K562 (cell line): ENCODE measurements at regions not wholly inside any gene's neighbourhood (a gene's known extent, or its start where the extent isn't known, plus 50 kb on each side); places are given as distances from the start of the nearest gene placed in this dataset.
A peak's percentile ranks its signal among the peaks of the same experiment; 100 is the strongest.

ENCODE experiments used
- ATAC-seq: fragments of 200-7000 bp; cut with Tn5 transposase; 3 replicates; pipeline ENCODE4 v1.9.1; 2020; ENCODE audit warnings: moderate library complexity
- BruUV-seq: library from RNA; stranded (reverse); fragments of 400-500 nt; replicated peaks from 2 replicates; lab custom pipeline; 2021; lab: Mats Ljungman, UMichigan
- CTCF ChIA-PET: fragments of 300-600 bp; formaldehyde crosslinking; extraction: SDS; loops from one replicate; lab custom pipeline; 2021; ENCODE audit warnings: low intra/inter-chr PET ratio; lab: Yijun Ruan, JAX
- POLR2A ChIA-PET: fragments of 300-600, 350-650 bp; sonication (Branson Sonifier 250); formaldehyde crosslinking; extraction: SDS; loops from one replicate; lab custom pipeline; 2021; ENCODE audit warnings: antibody characterized with exemption, inconsistent platforms; lab: Yijun Ruan, JAX
- DNase-seq, 4 experiments: peaks; one replicate each; pipeline versions ENCODE4 v3.0.0 to v3.0.0-alpha.2; 2011 to 2018; ENCODE audit warnings: low spot score in 3 of 4, mixed read lengths in 3 of 4; ENCODE audit errors: extremely low read depth in 1 of 4
- FAIRE-seq: peaks from 2 replicates; lab custom pipeline; 2011; peaks lifted over from hg19 to GRCh38; lab: Jason Lieb, UNC
- H2AFZ ChIP-seq: 2 replicates; pipeline ENCODE4 v1.6.0; 2011; ENCODE audit warnings: low read depth, low read length, control low read depth, inconsistent platforms
- H3K27ac ChIP-seq: fragments of 200-600 bp; 3 replicates; pipeline ENCODE4 v1.8.0; 2011; ENCODE audit warnings: low read depth, mild to moderate bottlenecking, control low read depth, inconsistent platforms, low read length, moderate library complexity, mixed read lengths; ENCODE audit errors: extremely low read depth
- H3K27me3 ChIP-seq, 2 experiments: fragments of 300-600 bp in 1 of 2; 2 replicates in 1 of 2; 3 replicates in 1 of 2; pipeline versions ENCODE4 v1.6.0 to v1.8.0; 2011; ENCODE audit warnings: inconsistent platforms in 2 of 2, low read length in 2 of 2, mild to moderate bottlenecking in 1 of 2, mixed read lengths in 1 of 2, moderate library complexity in 1 of 2; ENCODE audit not compliant: control insufficient read depth in 2 of 2, insufficient read depth in 2 of 2
- H3K36me3 ChIP-seq: fragments of 300-600 bp; 3 replicates; pipeline ENCODE4 v1.8.0; 2011; ENCODE audit warnings: mild to moderate bottlenecking, low read length, inconsistent platforms; ENCODE audit not compliant: control insufficient read depth, insufficient read depth
- H3K4me1 ChIP-seq, 2 experiments: fragments of 200-600 bp in 1 of 2; replicated peaks in 1 of 2; 2 replicates in 1 of 2; 3 replicates in 1 of 2; pipeline versions ENCODE4 v1.5.1 to v1.8.0; 2011; ENCODE audit warnings: inconsistent platforms in 2 of 2, low read length in 2 of 2, mild to moderate bottlenecking in 1 of 2, mixed read lengths in 1 of 2, moderate library complexity in 1 of 2; ENCODE audit not compliant: control insufficient read depth in 2 of 2, insufficient read depth in 2 of 2
- H3K4me2 ChIP-seq: 2 replicates; pipeline ENCODE4 v1.6.1; 2011; ENCODE audit warnings: low read length, control low read depth, inconsistent platforms, mixed read lengths; ENCODE audit not compliant: insufficient read depth
- H3K4me3 ChIP-seq: fragments of 200-600 bp; sonication (generic), shearing (Covaris generic); 2 replicates; pipeline ENCODE4 v1.5.1; 2016; ENCODE audit warnings: control low read depth, inconsistent platforms
- H3K79me2 ChIP-seq: fragments of 200-600 bp; 3 replicates; pipeline ENCODE4 v1.8.0; 2011; ENCODE audit warnings: low read length, inconsistent platforms; ENCODE audit not compliant: control insufficient read depth, insufficient read depth
- H3K9ac ChIP-seq, 2 experiments: 2 replicates each; pipeline versions ENCODE4 v1.6.0 to v1.6.1; 2011; ENCODE audit warnings: low read depth in 2 of 2, low read length in 2 of 2, control low read depth in 1 of 2, inconsistent platforms in 1 of 2, mild to moderate bottlenecking in 1 of 2, mixed read lengths in 1 of 2; ENCODE audit not compliant: insufficient read depth in 1 of 2
- H3K9me1 ChIP-seq: one replicate; pipeline ENCODE4 v1.6.0; 2011; ENCODE audit warnings: inconsistent platforms, mild to moderate bottlenecking, low read length, moderate library complexity; ENCODE audit not compliant: control insufficient read depth, insufficient read depth
- H3K9me3 ChIP-seq: replicated peaks from 2 replicates; pipeline ENCODE4 v1.5.1; 2011; ENCODE audit warnings: low read depth, low read length, inconsistent platforms; ENCODE audit not compliant: control insufficient read depth, insufficient read depth
- H4K20me1 ChIP-seq: replicated peaks from 2 replicates; pipeline ENCODE4 v1.6.1; 2011; ENCODE audit warnings: low read length, inconsistent platforms, mixed read lengths; ENCODE audit not compliant: control insufficient read depth, insufficient read depth
- DPF2 ChIP-seq: fragments of 450-650 bp; IDR thresholded peaks from 2 replicates; pipeline ENCODE4 v1.6.1; 2016
- FOSL1 ChIP-seq: fragments of 200-800 bp; sonication (Bioruptor generic); conservative IDR thresholded peaks from 2 replicates; pipeline ENCODE4 v1.6.1; 2016; ENCODE audit warnings: missing genetic modification characterization, missing compliant biosample characterization
- HDAC2 ChIP-seq: fragments of 450-650 bp; IDR thresholded peaks from 2 replicates; pipeline ENCODE4 v1.6.1; 2016; ENCODE audit warnings: mild to moderate bottlenecking
- HDAC6 ChIP-seq: IDR thresholded peaks from 2 replicates; pipeline ENCODE4 v1.6.1; 2012; ENCODE audit warnings: low read depth, mild to moderate bottlenecking, control low read depth, inconsistent platforms, low read length, moderate library complexity
- JUN ChIP-seq, 2 experiments: sonication (generic) in 1 of 2; formaldehyde crosslinking in 1 of 2; IDR thresholded peaks; 2 replicates each; pipeline versions ENCODE4 v1.6.1 to v1.8.0; 2012 to 2022; ENCODE audit warnings: borderline replicate concordance in 2 of 2, mild to moderate bottlenecking in 2 of 2, improper control_type of control experiment in 1 of 2, low read depth in 1 of 2, low read length in 1 of 2, missing genetic modification reagents in 1 of 2
- MTF1 ChIP-seq: fragments of 250-450 bp; sonication (Bioruptor Pico); IDR thresholded peaks from 2 replicates; pipeline ENCODE4 v1.9.0; 2021; ENCODE audit warnings: moderate library complexity, mild to moderate bottlenecking, inconsistent platforms, borderline replicate concordance
- NELFE ChIP-seq: IDR thresholded peaks from 2 replicates; pipeline ENCODE4 v1.6.1; 2011; ENCODE audit warnings: mild to moderate bottlenecking; ENCODE audit not compliant: insufficient read depth, insufficient read length
- NONO ChIP-seq, 2 experiments: fragments of 200-400 bp in 1 of 2; fragments of 450-650 bp in 1 of 2; formaldehyde crosslinking in 1 of 2; IDR thresholded peaks; 2 replicates each; pipeline ENCODE4 v1.6.1; 2017; ENCODE audit warnings: low read depth in 2 of 2, mild to moderate bottlenecking in 2 of 2, moderate library complexity in 2 of 2, low read length in 1 of 2
- NR3C1 ChIP-seq: sonication (generic); formaldehyde crosslinking; IDR thresholded peaks from 2 replicates; pipeline ENCODE4 v1.8.1; 2022; ENCODE audit warnings: missing genetic modification reagents
- PHF21A ChIP-seq: fragments of 450-650 bp; IDR thresholded peaks from 2 replicates; pipeline ENCODE4 v1.6.1; 2017; ENCODE audit warnings: low read depth, borderline replicate concordance
- ZNF696 ChIP-seq: fragments of 250-450 bp; sonication (Bioruptor Pico); conservative IDR thresholded peaks from 2 replicates; pipeline ENCODE4 v1.4.0; 2020; ENCODE audit warnings: mild to moderate bottlenecking, moderate library complexity
- ZNF707 ChIP-seq: fragments of 250-450 bp; sonication (Bioruptor Pico); conservative IDR thresholded peaks from 2 replicates; pipeline ENCODE4 v1.8.0; 2022; ENCODE audit warnings: inconsistent platforms, mild to moderate bottlenecking, moderate library complexity
- WGBS: fragments of 100-300 bp; shearing (Covaris generic); methylation state at CpG from one replicate; pipeline ENCODE4 v1.1.6; 2016; ENCODE audit warnings: low coverage, mixed read lengths; ENCODE audit not compliant: insufficient coverage; ENCODE audit errors: missing lambda C conversion rate; 5-methylcytosine and 5-hydroxymethylcytosine counted together
- in situ Hi-C: fragments of 300-500 bp; cut with MboI; formaldehyde crosslinking; loops from 4 replicates; pipeline ENCODE4 v1.15.0; 2018; ENCODE audit warnings: inconsistent platforms, mixed read lengths
- intact Hi-C: fragments of 100-400 bp; cut with micrococcal nuclease; formaldehyde crosslinking; loops from 2 replicates; pipeline ENCODE4 v1.14.2; 2022
- TF ChIP-seq, protein P1 (sequence below), 2 experiments: fragments of 450-650 bp; formaldehyde crosslinking in 1 of 2; IDR thresholded peaks; 2 replicates each; pipeline versions ENCODE4 v1.4.0 to v1.6.1; 2014 to 2020; ENCODE audit warnings: mild to moderate bottlenecking in 2 of 2, borderline replicate concordance in 1 of 2, low read depth in 1 of 2
- TF ChIP-seq, protein P2 (sequence below), 2 experiments: fragments of 450-650 bp in 1 of 2; sonication (generic) in 1 of 2; formaldehyde crosslinking in 1 of 2; IDR thresholded peaks in 1 of 2; conservative IDR thresholded peaks in 1 of 2; 2 replicates each; pipeline versions ENCODE4 v1.6.1 to v1.8.1; 2016 to 2023; ENCODE audit warnings: mild to moderate bottlenecking in 2 of 2, moderate library complexity in 2 of 2, inconsistent platforms in 1 of 2, missing genetic modification reagents in 1 of 2

DNA sequence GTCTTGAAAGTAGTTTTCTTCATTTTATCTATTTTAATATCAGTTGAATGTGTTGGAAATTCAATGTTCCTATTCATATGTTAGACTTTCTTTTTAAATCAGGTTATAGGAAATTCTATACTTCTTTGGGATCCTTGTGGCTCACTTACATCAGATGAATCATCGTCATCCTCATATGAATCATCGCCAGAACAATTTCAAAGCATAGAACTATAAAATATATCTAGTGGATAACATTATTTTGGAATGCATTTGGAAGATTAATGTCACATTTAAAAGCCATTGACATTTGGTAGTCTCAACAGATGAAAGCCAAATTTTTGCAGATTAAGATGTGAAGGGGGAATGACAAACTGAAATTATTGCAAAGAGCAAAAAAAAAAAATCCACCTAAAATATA is 94.1 kb downstream of the FAM161A start:
- Histone ChIP-seq H3K4me2 (no peak overlapping the region), H3K27ac (no peak overlapping the region), H2AFZ (no peak overlapping the region), H3K9ac (no peak overlapping the region), H3K27me3 (no peaks in the 10 kb centered on the region), H3K9me3 (no peaks in the 10 kb centered on the region), H3K79me2 (peaks cover 6% of the 10 kb centered on the region; the same call in 2 of the 3 replicates), H3K9me1 (no peaks in the 10 kb centered on the region), H4K20me1 (no peaks in the 10 kb centered on the region), H3K4me1 (peaks cover 0 to 10% of the 10 kb centered on the region in 2 experiments; a peak in 2 of 5 replicates), H3K36me3 (no peaks in the 10 kb centered on the region), H3K4me3 (no peak overlapping the region)
- no TSS peak for BruUV-seq
- FAIRE-seq (no peak), ATAC-seq (no peak), DNase-seq (no peak)
- ChIA-PET POLR2A (no interaction called here), CTCF (no interaction called here)
- WGBS, result 0% methylated on average over 2 of the region's 2 CpGs
- intact Hi-C loops, result no loop called here
- in situ Hi-C loops, result no loop called here
- TF ChIP-seq PHF21A, result no peak
- TF ChIP-seq ZNF696 (CRISPR knock-in tag), result no peak
- TF ChIP-seq NELFE, result no peak
- peak; percentile 70; the same call in 1 of the 2 replicates for TF ChIP-seq FOSL1
- no peak for TF ChIP-seq HDAC6
- TF ChIP-seq ZNF707, result no peak
- TF ChIP-seq, protein P1, sequence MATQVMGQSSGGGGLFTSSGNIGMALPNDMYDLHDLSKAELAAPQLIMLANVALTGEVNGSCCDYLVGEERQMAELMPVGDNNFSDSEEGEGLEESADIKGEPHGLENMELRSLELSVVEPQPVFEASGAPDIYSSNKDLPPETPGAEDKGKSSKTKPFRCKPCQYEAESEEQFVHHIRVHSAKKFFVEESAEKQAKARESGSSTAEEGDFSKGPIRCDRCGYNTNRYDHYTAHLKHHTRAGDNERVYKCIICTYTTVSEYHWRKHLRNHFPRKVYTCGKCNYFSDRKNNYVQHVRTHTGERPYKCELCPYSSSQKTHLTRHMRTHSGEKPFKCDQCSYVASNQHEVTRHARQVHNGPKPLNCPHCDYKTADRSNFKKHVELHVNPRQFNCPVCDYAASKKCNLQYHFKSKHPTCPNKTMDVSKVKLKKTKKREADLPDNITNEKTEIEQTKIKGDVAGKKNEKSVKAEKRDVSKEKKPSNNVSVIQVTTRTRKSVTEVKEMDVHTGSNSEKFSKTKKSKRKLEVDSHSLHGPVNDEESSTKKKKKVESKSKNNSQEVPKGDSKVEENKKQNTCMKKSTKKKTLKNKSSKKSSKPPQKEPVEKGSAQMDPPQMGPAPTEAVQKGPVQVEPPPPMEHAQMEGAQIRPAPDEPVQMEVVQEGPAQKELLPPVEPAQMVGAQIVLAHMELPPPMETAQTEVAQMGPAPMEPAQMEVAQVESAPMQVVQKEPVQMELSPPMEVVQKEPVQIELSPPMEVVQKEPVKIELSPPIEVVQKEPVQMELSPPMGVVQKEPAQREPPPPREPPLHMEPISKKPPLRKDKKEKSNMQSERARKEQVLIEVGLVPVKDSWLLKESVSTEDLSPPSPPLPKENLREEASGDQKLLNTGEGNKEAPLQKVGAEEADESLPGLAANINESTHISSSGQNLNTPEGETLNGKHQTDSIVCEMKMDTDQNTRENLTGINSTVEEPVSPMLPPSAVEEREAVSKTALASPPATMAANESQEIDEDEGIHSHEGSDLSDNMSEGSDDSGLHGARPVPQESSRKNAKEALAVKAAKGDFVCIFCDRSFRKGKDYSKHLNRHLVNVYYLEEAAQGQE (IDR thresholded peaks at IDR 0.05; ENCODE audit: borderline replicate concordance), result no peak
- TF ChIP-seq, protein P1 (CRISPR knock-in tag; IDR thresholded peaks at IDR 0.05; ENCODE audit: low read depth), result no peak
- TF ChIP-seq, protein P2, sequence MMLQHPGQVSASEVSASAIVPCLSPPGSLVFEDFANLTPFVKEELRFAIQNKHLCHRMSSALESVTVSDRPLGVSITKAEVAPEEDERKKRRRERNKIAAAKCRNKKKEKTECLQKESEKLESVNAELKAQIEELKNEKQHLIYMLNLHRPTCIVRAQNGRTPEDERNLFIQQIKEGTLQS (IDR thresholded peaks at IDR 0.05), result peak; percentile 78
- TF ChIP-seq, protein P2 (CRISPR knock-in tag; conservative IDR thresholded peaks at IDR 0.05), result no peak
- no peak for TF ChIP-seq NONO (IDR thresholded peaks at IDR 0.05; ENCODE audit: low read depth in 2 of 2, low read length in 1 of 2)
- TF ChIP-seq NR3C1 (CRISPR knock-in tag), result no peak
- 0 out of 2 replicates have a peak, but pooled peaks have one; percentile 37 for TF ChIP-seq JUN (IDR thresholded peaks at IDR 0.05; ENCODE audit: borderline replicate concordance, low read depth, low read length)
- TF ChIP-seq JUN (CRISPR knock-in tag; IDR thresholded peaks at IDR 0.05; ENCODE audit: borderline replicate concordance), result no peak
- TF ChIP-seq DPF2, result no peak
- no peak for TF ChIP-seq HDAC2
- TF ChIP-seq MTF1 (CRISPR knock-in tag), result no peak
